HCT116 (cell line): ENCODE measurements at regions not wholly inside any gene's neighbourhood (a gene's known extent, or its start where the extent isn't known, plus 50 kb on each side); places are given as distances from the start of the nearest gene placed in this dataset.

Experiments used
- ATAC-seq: fragments of 200-7000 bp; cut with Tn5 transposase; 2 replicates; pipeline ENCODE4 v1.9.1; 2020; ENCODE audit warnings: mild to moderate bottlenecking, moderate library complexity
- BruUV-seq: library from RNA; stranded (reverse); fragments of 400-500 nt; replicated peaks from 2 replicates; lab custom pipeline; 2021; lab: Mats Ljungman, UMichigan
- CTCF ChIA-PET: fragments of 300-600 bp; sonication (Branson Sonifier 250); formaldehyde crosslinking; loops from one replicate; lab custom pipeline; 2021; ENCODE audit warnings: antibody characterized with exemption; lab: Charles Lee
- POLR2A ChIA-PET: fragments of 300-600, 350-600 bp; sonication (Branson Sonifier 250); formaldehyde crosslinking; loops from one replicate; lab custom pipeline; 2021; ENCODE audit warnings: antibody characterized with exemption; lab: Charles Lee
- RAD21 ChIA-PET, 2 experiments: fragments of 300-600 bp; sonication (Branson Sonifier 250); formaldehyde crosslinking; loops; one replicate each; lab custom pipeline; 2023; ENCODE audit warnings: low total read pairs in 2 of 2; ENCODE audit not compliant: uncharacterized antibody in 2 of 2, unreplicated experiment in 2 of 2, low non-redundant PET in 1 of 2; lab: Charles Lee
- DNase-seq: peaks from one replicate; pipeline ENCODE4 v3.0.0-alpha.2; 2010; ENCODE audit warnings: low read depth, low spot score
- H2AFZ ChIP-seq: fragments of 200-600 bp; shearing (Covaris generic), sonication (generic); 2 replicates; pipeline ENCODE4 v1.6.1; 2017; ENCODE audit warnings: low read depth, mixed run types, mixed read lengths, antibody characterized with exemption, low read length; ENCODE audit not compliant: poor library complexity, severe bottlenecking
- H3K27ac ChIP-seq: 2 replicates; pipeline ENCODE4 v1.5.1; 2012; ENCODE audit warnings: low read depth, low read length
- H3K27me3 ChIP-seq: fragments of 200-600 bp; sonication (generic); 2 replicates; pipeline ENCODE4 v1.6.1; 2016; ENCODE audit warnings: mixed run types, low read length, mixed read lengths; ENCODE audit not compliant: insufficient read depth
- H3K36me3 ChIP-seq, 2 experiments: fragments of 200-500 bp in 1 of 2; fragments of 200-600 bp in 1 of 2; sonication (Bioruptor generic) in 1 of 2; sonication (generic) in 1 of 2; 2 replicates each; pipeline versions ENCODE4 v1.5.1 to v1.6.1; 2014 to 2016; ENCODE audit warnings: low read length in 2 of 2, inconsistent platforms in 1 of 2, mixed read lengths in 1 of 2, mixed run types in 1 of 2; ENCODE audit not compliant: insufficient read depth in 2 of 2, control insufficient read depth in 1 of 2
- H3K4me1 ChIP-seq, 2 experiments: fragments of 200-600 bp in 1 of 2; sonication (generic) in 1 of 2; 2 replicates each; pipeline versions ENCODE4 v1.5.1 to v1.6.1; 2012 to 2017; ENCODE audit warnings: low read length in 2 of 2, inconsistent platforms in 1 of 2, mild to moderate bottlenecking in 1 of 2, mixed read lengths in 1 of 2, mixed run types in 1 of 2, moderate library complexity in 1 of 2; ENCODE audit not compliant: insufficient read depth in 2 of 2, control insufficient read depth in 1 of 2
- H3K4me2 ChIP-seq: fragments of 200-600 bp; sonication (generic); 2 replicates; pipeline ENCODE4 v1.6.1; 2017; ENCODE audit warnings: mixed run types, low read length, mixed read lengths
- H3K4me3 ChIP-seq, 2 experiments: fragments of 200-600 bp in 1 of 2; sonication (generic) in 1 of 2; replicated peaks in 1 of 2; 2 replicates each; pipeline ENCODE4 v1.5.1; 2011 to 2016; ENCODE audit warnings: low read length in 2 of 2, control low read depth in 1 of 2, low read depth in 1 of 2, mild to moderate bottlenecking in 1 of 2, mixed read lengths in 1 of 2, mixed run types in 1 of 2
- H3K79me2 ChIP-seq: fragments of 200-600 bp; sonication (generic); 2 replicates; pipeline ENCODE4 v1.6.1; 2017; ENCODE audit warnings: mild to moderate bottlenecking, mixed run types, low read length, moderate library complexity, mixed read lengths; ENCODE audit not compliant: insufficient read depth
- H3K9ac ChIP-seq: fragments of 200-600 bp; sonication (generic); 2 replicates; pipeline ENCODE4 v1.6.1; 2016; ENCODE audit warnings: low read length, mixed read lengths
- H3K9me2 ChIP-seq: fragments of 200-600 bp; sonication (generic), shearing (Covaris generic); 2 replicates; pipeline ENCODE4 v1.6.1; 2017; ENCODE audit warnings: mixed run types, mild to moderate bottlenecking, moderate library complexity; ENCODE audit not compliant: insufficient read depth
- H3K9me3 ChIP-seq, 2 experiments: fragments of 200-500 bp in 1 of 2; fragments of 200-600 bp in 1 of 2; sonication (Bioruptor generic) in 1 of 2; sonication (generic) in 1 of 2; 2 replicates each; pipeline ENCODE4 v1.6.1; 2014 to 2017; ENCODE audit warnings: low read length in 2 of 2, mixed read lengths in 2 of 2, inconsistent platforms in 1 of 2, low read depth in 1 of 2, mild to moderate bottlenecking in 1 of 2, mixed run types in 1 of 2, moderate library complexity in 1 of 2; ENCODE audit not compliant: control insufficient read depth in 1 of 2, insufficient read depth in 1 of 2
- H4K20me1 ChIP-seq: fragments of 200-600 bp; sonication (generic), shearing (Covaris generic); 2 replicates; pipeline ENCODE4 v1.6.1; 2017; ENCODE audit warnings: mixed run types, mild to moderate bottlenecking, moderate library complexity; ENCODE audit not compliant: insufficient read depth
- ELF1 ChIP-seq: IDR thresholded peaks from 2 replicates; pipeline ENCODE4 v1.6.1; 2012; ENCODE audit warnings: low read depth, borderline replicate concordance
- EZH2phosphoT487 ChIP-seq: fragments of 200-600 bp; IDR thresholded peaks from 2 replicates; pipeline ENCODE4 v1.6.1; 2018; ENCODE audit warnings: antibody characterized with exemption, borderline replicate concordance
- RAD21 ChIP-seq: IDR thresholded peaks from 2 replicates; pipeline ENCODE4 v1.6.1; 2012; ENCODE audit warnings: low read depth, mild to moderate bottlenecking
- REST ChIP-seq: IDR thresholded peaks from 2 replicates; pipeline ENCODE4 v1.6.1; 2012; ENCODE audit warnings: low read depth
- SP1 ChIP-seq: IDR thresholded peaks from 2 replicates; pipeline ENCODE4 v1.6.1; 2012; ENCODE audit warnings: low read depth
- ZFX ChIP-seq: fragments of 450-650 bp; IDR thresholded peaks from 2 replicates; pipeline ENCODE4 v1.6.1; 2017
- intact Hi-C: fragments of 100-400 bp; cut with micrococcal nuclease; formaldehyde crosslinking; loops from 2 replicates; pipeline ENCODE4 v1.10.0; 2022
- TF ChIP-seq, protein P1 (sequence below), 3 experiments: fragments of 200-600 bp in 1 of 3; sonication (generic) in 1 of 3; IDR thresholded peaks in 2 of 3; conservative IDR thresholded peaks in 1 of 3; 2 replicates each; pipeline ENCODE4 v1.5.1; 2012 to 2017; ENCODE audit warnings: low read depth in 2 of 3, low read length in 2 of 3, antibody characterized with exemption in 1 of 3, borderline replicate concordance in 1 of 3, control low read depth in 1 of 3, mild to moderate bottlenecking in 1 of 3, mixed read lengths in 1 of 3, mixed run types in 1 of 3, moderate library complexity in 1 of 3; ENCODE audit not compliant: insufficient read depth in 1 of 3

GRCh38 chr13:33349986-33350826 is 64.7 kb upstream of the STARD13 start:
- ATAC-seq: peak; percentile 79
- Histone ChIP-seq H3K9me2 (no peaks in the 10 kb centered on the region), H3K27me3 (no peaks in the 10 kb centered on the region), H3K4me2 (peak overlapping the region; percentile 69), H3K79me2 (no peaks in the 10 kb centered on the region), H3K9ac (peak overlapping the region; percentile 70), H3K9me3 (no peaks in the 10 kb centered on the region), H3K4me1 (peaks cover 7 to 27% of the 10 kb centered on the region in 2 experiments; a peak in 3 of 4 replicates), H2AFZ (peak overlapping the region; percentile 72), H3K4me3 (peak overlapping the region; percentile 53 to 79), H3K36me3 (no peaks in the 10 kb centered on the region), H4K20me1 (no peaks in the 10 kb centered on the region), H3K27ac (peak overlapping the region; percentile 58; the same call in 1 of the 2 replicates)
- ChIA-PET POLR2A (interaction anchor here (0.6 to 0.7 kb wide), 2 partner anchors 18 to 723 kb away, joined by 3 read pairs; no protein-coding TSS in a partner anchor), RAD21 (no interaction called here), CTCF (no interaction called here)
- no peak for TF ChIP-seq SP1
- TF ChIP-seq, protein P1, sequence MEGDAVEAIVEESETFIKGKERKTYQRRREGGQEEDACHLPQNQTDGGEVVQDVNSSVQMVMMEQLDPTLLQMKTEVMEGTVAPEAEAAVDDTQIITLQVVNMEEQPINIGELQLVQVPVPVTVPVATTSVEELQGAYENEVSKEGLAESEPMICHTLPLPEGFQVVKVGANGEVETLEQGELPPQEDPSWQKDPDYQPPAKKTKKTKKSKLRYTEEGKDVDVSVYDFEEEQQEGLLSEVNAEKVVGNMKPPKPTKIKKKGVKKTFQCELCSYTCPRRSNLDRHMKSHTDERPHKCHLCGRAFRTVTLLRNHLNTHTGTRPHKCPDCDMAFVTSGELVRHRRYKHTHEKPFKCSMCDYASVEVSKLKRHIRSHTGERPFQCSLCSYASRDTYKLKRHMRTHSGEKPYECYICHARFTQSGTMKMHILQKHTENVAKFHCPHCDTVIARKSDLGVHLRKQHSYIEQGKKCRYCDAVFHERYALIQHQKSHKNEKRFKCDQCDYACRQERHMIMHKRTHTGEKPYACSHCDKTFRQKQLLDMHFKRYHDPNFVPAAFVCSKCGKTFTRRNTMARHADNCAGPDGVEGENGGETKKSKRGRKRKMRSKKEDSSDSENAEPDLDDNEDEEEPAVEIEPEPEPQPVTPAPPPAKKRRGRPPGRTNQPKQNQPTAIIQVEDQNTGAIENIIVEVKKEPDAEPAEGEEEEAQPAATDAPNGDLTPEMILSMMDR (IDR thresholded peaks at IDR 0.05 in 2 of 3, conservative IDR thresholded peaks at IDR 0.05 in 1 of 3; ENCODE audit: borderline replicate concordance in 1 of 3, insufficient read depth in 1 of 3, low read depth in 2 of 3, low read length in 2 of 3): no peak
- TF ChIP-seq RAD21: no peak
- peak; percentile 66 for TF ChIP-seq ZFX
- TF ChIP-seq REST: no peak
- no peak for TF ChIP-seq ELF1
- TF ChIP-seq EZH2phosphoT487: no peak
- BruUV-seq: no TSS peak
- no peak for DNase-seq
- intact Hi-C loops: no loop called here
